Fibroblast of the aortic adventitia (primary cell): ENCODE measurements at regions not wholly inside any gene's neighbourhood (a gene's known extent, or its start where the extent isn't known, plus 50 kb on each side); places are given as distances from the start of the nearest gene placed in this dataset.

Experiments
- DNase-seq: peaks from one replicate; pipeline ENCODE4 v3.0.0-alpha.2; 2010; ENCODE audit warnings: low read depth
- H3K4me3 ChIP-seq: 2 replicates; pipeline ENCODE4 v1.5.1; 2011; ENCODE audit warnings: low read depth, mild to moderate bottlenecking, control low read depth, low read length, moderate library complexity
- CTCF ChIP-seq: IDR thresholded peaks from 2 replicates; pipeline ENCODE4 v1.5.1; 2011; ENCODE audit warnings: mild to moderate bottlenecking, low read length, control low read depth, inconsistent platforms; ENCODE audit not compliant: insufficient read depth

- TF ChIP-seq CTCF = no peak
Observed at GRCh38 chr11:26072614-26073153, 259.2 kb upstream of the ANO3 start.

GRCh38 chr11:26073646-26074045 lies 258.3 kb upstream of the ANO3 start:
- H3K4me3 ChIP-seq = no peak overlapping the region
- DNase-seq = no peak
- no peak for TF ChIP-seq CTCF

More at GRCh38 chr11:26072614-26073153, 259.2 kb upstream of the ANO3 start:
- no peak overlapping the region for H3K4me3 ChIP-seq
- DNase-seq = no peak

DNA sequence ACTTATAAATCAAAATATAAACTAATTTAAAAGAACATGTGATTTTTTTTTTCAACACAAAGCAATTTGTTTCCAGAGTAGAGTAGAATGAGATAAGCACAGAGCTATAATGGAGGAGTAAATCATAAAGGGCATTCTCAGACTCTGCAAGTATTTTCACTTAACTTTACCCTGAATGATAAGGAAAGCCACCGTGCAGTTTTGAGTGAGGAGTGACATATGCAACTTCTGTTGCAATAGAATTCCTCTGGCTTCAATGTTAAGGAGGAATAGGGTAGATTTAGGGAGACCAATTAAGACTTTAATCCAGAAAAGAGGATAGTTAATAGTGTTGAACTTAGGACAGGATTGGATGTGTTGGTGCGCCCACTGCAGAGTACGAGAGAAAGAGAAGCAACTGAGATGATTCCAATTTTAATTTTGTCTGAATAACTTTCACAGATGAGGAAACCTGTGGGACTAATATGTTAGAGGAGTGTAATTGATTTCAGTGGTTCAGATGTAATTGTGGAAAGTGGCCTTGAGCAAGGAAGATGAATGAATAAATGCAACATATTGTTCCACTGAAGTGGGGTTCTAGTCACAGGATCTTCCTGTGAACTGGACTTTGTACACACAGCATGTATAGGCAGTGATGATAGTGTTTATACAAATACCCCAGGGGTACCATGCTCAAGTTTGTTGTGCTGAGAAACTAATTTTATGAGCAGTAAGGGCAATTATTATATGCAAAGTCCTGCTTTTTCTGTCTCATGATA lies 255.5 kb upstream of the ANO3 start:
- TF ChIP-seq CTCF = no peak
- H3K4me3 ChIP-seq = no peak overlapping the region
- DNase-seq = no peak

GRCh38 chr11:26078231-26078821 lies 253.6 kb upstream of the ANO3 start:
- H3K4me3 ChIP-seq = no peak overlapping the region
- DNase-seq = no peak
- no peak for TF ChIP-seq CTCF

DNA sequence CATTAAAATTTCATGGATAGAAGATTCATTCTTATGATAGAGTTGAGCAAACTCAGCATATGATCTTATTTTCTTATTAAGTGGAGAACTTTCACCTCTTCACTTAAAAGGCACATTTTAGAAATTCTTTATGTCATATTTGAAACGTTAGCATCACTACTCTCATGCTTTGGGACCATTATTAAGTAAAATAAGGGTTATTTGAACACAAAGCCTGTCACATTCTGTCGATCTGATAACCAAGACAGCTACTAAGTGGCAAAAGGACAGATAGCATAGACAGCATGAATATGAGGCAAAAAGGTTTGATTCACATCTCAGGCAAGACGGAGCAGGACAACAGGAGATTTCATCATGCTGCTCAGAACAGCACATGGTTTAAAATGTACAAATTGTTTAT lies 247.6 kb upstream of the ANO3 start:
- no peak overlapping the region for H3K4me3 ChIP-seq
- no peak for TF ChIP-seq CTCF
- DNase-seq = no peak

- H3K4me3 ChIP-seq = no peak overlapping the region
- TF ChIP-seq CTCF = no peak
Observed at GRCh38 chr11:26086028-26086427, 245.9 kb upstream of the ANO3 start.

More at GRCh38 chr11:26086028-26086427, 245.9 kb upstream of the ANO3 start:
- DNase-seq = no peak
